ENCODE measurements at regions not wholly inside any gene's neighbourhood (a gene's known extent, or its start where the extent isn't known, plus 50 kb on each side); places are given as distances from the start of the nearest gene placed in this dataset.

DNA sequence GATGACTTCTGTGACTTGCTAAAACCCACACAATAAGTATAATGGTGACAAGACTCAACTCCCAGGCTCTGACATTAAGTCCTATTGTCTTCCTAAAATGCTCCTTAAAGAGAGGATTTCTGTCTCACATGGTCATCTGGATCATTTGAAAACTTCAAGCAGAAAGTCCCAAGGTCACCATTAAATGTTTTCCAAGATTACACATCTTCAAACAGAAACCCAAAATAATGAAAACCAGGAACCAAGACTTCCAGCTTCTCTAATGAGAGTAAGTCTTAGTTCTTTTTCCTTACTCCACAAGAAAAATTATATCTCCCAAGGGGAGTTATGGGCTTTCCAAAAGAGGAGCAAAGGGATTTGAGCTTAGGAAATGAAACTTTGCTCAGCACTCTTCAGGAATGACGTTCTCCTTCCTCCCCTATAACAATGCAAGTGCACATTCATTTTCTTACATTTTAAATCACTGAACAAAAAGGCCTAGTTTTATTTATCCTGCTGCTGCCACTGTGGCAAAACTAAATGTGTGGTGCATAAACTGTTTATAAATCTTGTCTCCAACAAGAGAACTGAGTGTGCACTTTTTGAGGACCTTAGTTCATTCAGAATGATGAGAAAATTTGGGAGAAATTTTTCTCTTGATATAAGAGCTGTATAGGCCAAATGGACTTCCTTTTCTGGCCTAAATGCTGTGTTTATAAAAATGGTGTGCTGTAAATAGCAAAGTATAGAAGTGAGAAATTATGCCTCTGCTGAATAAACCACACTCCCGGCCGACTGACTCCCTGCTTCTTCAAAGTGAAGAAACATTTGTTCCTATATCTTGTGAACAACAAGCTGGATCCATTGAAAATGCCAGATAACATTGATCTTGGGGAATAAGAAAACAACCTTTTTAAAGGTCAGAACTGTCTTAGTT, 148.4 kb upstream of the PLEKHG7 start:
- no peak for DNase-seq (ENCODE audit: low read depth)

DNA sequence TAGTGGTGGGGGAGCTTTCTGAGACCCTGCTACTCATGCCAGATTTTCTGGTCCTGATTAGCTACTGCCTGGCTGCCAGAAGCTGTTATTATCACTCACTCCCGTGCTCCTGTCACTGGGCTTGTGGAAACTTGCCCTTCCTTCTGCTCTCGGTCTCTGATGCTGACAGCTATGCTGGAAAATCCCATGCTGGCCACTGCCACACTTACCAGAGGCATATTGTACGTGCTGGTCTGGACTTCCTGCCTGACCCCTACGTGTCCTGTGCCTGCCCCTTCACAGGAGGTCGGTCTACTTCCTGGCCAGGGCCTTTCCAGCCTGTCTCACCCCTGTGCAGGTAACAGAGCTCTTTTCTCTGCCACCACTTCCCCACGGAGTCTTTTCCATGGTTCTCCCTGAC, 149.4 kb upstream of the PLEKHG7 start:
- no peak for DNase-seq (ENCODE audit: low read depth)

DNA sequence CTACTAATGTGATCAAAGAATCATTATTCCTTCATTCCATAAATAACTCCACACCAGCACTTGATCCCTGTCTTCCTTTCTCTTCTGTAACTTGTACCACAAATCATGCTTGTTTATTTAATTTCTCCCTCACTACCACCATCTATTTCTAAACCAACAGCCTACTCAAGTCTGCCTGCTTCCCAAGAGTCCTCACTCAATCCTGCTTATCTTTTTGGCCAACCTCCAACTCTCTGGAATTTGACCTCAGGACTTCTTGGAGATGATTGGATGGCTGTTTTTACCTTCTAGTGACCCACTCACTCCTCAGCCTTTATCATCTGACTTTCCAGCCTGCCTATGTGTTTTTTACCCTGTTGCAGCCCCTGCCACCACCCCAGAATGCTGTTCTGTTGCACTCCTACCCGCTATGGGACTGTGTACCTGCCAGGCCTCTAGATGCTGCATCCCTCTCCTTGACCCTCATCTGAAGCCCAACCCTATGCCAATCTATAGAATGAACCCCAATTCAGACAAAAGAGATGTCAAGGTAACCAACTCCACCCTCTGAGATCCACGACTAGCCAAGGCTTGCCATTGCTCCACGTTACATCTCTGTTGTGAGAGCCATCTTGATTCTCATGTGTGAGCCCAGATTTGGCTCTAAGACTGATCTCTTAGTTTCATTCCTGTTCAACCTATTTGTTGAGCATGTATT, 150.2 kb upstream of the PLEKHG7 start:
- no peak for DNase-seq (ENCODE audit: low read depth)

DNA sequence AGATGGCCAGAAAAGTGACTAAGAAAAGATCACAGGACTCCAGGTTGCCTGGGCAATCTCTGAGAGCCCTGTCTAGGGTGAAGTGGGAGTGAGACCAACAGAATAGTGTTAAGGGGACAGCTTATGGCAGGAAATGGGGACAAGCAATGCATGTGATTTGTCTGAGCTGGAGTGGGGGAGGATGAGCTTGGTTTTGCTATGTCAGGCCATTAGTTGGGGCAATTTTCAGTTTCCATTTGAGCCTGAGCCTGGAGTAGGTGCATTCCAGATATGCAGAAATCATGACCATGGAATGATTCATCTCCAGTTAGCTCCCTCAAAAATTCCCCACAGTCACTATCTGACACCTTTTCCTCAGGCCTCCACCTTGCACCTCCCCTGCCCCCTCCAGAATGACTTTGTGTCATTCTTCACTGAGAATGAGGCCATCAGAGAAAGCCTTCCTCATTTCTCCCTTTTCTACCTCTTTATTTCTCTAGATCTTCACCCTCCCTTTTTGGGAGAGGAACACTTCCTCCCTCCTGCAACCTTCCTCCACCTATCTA, 150.9 kb upstream of the PLEKHG7 start:
- DNase-seq (ENCODE audit: low read depth), result no peak

DNA sequence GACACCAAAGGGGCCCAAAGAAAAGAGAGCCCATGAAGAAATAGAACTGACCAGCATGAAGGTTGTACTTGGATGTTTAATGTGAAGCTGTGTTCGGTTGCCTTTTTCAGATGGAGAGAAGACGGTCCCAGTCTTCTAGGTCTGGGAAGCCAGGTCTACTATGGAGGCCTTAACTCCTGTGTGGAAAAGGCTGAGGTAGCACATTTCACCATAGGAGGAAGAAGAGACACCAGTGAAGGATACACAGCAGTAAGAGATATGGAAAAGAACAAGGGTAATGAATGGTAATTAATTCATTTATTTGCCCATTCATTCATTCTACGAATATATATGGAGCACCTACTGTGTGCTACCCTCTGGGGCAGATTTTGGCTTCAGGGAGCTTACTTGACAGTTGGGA, 151.6 kb upstream of the PLEKHG7 start:
- DNase-seq (ENCODE audit: low read depth), result no peak

DNA sequence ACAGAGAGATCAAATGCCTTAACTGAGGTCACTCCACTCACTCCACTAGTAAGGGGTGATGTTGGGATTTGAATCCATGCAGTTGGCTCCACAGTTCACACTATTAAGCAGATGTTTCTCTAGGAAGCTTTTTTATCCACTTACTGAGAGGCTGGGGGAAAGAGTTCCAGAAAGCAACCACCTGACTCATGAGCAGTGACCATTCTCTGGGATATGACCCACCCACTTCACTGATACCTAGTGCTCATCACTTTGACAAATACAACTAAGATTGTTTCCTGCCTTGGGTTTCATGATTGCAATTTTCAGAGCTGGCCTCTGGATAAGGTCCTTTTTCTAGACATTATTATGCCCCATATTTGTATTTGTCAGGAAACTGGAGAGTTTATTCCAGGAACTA, 152.1 kb upstream of the PLEKHG7 start:
- DNase-seq (ENCODE audit: low read depth), result no peak

DNA sequence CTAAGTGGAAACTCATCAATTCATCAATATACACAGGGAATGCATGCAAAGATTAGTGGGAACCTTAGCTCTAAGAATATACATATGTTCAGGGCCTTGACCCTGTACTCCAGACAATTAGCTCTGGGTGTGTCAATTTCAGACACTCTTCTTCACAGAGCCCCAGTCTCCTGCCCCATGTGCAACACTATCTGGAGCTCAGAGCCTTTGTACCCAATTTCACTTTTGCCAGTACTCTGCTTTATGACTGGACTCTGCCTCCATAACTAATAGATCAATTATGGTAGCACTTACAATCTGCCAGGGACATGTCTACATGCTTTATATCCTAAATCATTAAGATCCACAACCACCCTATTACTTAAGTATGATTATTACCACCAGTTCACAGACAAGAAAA, 152.5 kb upstream of the PLEKHG7 start:
- DNase-seq (ENCODE audit: low read depth), result no peak

DNA sequence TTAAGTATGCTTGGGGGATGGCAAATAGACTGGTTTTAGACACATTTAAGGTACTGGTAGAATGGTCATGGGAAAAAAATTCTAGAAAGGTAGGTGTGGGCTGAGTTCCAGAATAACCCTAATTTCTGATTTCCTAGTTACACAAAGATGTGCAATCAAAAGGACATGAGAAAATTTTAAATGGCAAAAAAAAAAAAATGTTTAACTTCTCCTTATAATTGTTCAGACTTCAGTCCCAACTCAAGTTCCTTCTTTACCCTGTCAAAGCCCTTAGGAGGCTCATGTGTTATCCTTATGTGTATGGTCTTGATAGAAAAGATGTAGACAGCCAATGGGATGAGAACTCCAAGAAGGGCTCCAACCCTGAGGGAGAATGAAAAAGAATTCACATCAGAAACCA, 153.3 kb upstream of the PLEKHG7 start:
- DNase-seq (ENCODE audit: low read depth), result no peak

DNA sequence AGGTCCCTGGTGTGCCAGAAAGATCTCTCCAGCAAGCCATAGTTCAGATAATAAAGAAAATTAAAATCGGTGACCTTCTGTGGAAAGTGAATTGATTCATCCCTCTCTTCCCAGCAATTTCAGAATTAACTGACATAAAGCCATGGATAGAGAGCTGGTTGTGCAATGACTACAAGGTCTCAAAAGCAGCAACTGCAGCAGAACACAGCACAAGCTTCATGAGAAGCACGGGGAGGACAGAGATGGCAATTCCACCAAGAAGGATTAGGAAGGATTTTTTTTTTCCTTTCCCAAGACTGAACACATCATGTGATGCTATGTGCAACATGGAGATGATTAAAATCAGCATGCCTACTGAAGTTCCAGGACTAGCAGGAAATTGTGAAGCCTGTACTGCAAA, 154.9 kb upstream of the PLEKHG7 start:
- DNase-seq (ENCODE audit: low read depth), result no peak

DNA sequence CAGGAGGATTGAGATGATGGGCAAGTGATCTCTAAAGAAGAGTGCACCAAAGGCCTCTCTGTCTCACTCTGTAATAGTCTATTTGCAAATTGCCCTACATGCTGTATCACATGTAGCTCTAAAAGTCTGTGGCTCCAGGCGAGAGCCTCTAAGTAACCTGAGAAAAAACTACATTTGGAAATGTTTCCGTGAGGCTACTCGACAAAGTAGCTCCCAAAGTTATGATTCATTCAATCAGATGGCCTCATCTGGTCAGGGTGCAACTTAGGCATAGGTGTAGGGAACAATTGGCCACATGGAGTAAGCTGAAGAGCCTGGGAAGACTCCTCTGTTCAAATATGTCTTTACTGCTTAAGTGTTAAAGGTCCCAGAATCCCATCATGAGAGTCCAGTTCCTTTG, 155.4 kb upstream of the PLEKHG7 start:
- no peak for DNase-seq (ENCODE audit: low read depth)

DNA sequence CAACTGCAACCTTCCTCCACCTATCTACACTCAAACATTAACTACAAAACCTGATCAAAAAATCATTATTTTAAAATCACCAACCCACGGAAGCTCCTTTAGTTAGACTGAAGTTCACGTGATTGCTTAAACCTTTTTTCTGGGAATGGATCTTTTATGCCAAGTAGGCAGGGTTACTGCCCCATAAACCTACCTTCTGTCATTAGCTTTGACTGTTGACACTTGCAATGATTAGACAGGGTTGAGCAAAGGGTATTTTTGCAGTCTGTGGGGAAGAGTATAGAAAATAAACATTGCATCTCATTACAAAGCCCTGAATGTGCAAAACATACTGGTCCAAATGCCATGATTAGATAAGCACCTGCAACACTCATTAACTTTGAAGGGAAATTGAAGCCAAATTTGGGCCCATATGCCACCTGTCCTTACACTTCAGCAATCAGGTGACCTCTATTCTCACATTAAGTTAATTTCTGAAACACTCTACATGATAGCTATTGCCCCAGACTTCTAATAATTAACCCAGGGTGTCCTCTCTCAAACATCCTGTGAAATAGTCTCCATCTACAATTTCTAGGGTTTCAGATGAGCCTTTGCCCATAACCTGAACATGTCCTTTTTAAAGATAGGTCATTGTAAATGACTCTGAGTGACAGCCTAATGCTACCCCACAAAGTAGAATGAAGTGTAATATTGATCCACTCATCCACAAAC, 156.0 kb upstream of the PLEKHG7 start:
- DNase-seq (ENCODE audit: low read depth), result no peak

DNA sequence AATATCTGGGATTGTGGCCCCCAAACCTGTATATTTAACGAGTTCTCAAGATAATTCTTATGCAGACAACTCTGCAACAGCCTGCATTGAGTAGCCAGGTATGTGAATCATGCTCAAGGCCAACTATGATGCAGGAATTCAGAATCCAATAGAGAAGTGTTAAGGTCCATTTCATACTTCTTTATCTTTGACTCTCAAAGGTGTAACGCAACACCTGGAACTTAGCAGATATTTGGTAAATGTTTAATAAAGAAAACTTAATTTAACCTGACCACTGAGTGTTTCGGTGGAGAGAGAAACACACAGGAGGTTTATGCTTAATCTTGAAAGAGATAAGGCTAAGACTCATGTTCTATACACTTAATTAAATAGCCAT, 156.5 kb upstream of the PLEKHG7 start:
- DNase-seq (ENCODE audit: low read depth), result no peak

DNA sequence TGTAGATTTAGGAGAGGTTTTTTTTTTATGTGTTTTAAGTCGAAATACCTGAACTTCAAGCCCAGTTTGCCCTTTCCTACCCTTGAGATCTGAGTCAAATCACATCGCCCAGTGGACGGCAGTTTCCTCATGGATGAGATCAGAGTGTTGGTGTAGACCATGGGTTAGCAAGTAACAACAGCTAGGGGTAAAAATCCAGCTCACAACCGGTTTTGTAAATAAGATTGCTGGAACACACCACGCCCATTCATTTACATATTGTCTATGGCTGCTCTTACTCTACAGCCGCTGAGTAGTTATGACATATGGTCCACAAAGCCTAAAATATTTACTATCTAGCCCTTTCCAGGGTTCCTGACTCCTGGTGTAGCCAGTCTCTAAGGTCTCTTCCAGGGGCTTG, 158.5 kb upstream of the PLEKHG7 start:
- no peak for DNase-seq (ENCODE audit: low read depth)

DNA sequence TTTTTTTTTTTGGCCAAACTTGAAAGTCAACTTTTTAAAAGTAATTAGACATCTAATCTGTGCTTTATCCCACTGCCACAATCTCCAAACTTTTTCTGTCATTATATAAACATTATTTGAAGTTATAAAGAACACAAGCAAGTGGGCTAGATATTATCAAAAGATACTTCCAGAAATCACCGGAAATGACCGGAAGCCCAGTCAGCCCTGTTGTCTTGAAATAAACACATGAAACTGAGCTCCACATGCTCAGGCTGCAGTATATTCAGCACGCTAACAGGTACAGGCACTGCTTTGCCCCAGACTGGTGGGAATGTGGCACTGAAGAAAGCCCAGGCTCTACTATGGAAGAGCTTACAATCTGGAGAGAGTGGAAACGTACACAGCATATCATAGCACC, 158.9 kb upstream of the PLEKHG7 start:
- no peak for DNase-seq (ENCODE audit: low read depth)

DNA sequence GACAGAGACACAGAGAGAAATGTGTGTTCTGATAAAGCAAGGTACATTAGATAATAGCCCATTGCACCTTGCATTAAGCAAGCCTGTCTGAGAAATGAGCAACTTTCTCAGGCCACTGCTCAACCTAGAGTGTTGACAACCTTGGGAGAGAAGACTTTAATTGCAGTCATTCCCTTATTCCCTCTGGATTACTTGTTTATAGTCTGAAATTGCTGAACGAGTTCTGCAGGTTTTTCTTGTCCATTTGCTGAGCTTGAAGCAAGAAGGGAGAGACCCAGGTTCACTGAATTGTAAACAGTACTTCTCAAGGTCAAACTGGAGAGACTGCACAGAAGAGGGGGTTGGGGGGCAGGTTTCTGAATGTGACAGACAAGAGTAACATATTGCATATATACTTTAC, 159.4 kb upstream of the PLEKHG7 start:
- no peak for DNase-seq (ENCODE audit: low read depth)

DNA sequence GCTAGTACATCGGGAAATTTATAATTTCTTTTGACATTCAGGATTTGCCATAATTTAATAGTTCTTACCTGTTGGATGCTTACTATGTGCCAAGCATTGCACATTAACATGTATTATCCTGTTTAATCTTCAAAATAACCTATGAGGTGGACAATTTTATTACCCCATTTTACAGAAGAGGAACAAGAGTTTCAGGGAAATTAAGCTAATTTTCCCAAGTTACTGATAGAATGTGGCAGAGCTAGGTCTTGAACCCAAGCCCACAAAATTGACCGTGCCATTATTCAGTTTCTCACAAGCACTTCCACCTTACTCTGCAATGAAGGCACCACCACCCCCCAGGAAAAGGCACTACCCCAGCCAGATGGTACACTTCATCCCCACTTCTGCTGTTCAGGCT, 161.1 kb upstream of the PLEKHG7 start:
- DNase-seq (ENCODE audit: low read depth), result no peak

DNA sequence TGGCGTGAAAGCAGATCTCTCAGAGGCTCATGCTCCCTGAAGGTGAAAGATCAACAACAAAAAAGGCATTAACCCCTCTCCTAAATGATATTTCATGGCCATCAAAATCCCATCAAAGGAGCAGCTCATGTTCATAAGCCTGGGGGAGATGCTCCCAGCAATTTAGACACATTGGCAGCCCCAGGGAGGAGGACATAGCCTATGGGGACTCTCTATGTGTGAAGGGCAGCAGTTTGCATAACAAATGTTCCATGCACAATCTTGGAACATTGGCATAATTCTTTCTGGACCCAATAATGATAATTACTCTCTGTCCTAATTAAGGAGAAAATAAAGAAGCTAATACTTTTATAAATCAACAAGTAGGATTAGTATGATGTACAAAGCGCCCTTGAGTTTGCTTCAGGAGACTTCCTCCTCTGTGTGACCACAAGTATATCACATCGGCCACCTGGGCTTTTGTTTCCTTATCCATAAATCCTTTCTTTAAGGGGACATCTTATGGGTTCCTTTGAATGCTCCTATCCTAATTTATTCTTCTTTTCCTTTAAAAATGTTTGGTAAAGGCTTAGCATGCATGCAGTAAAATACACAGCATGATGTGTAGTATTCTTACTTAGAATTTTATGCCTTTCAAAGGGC, 161.9 kb upstream of the PLEKHG7 start:
- DNase-seq (ENCODE audit: low read depth), result no peak

DNA sequence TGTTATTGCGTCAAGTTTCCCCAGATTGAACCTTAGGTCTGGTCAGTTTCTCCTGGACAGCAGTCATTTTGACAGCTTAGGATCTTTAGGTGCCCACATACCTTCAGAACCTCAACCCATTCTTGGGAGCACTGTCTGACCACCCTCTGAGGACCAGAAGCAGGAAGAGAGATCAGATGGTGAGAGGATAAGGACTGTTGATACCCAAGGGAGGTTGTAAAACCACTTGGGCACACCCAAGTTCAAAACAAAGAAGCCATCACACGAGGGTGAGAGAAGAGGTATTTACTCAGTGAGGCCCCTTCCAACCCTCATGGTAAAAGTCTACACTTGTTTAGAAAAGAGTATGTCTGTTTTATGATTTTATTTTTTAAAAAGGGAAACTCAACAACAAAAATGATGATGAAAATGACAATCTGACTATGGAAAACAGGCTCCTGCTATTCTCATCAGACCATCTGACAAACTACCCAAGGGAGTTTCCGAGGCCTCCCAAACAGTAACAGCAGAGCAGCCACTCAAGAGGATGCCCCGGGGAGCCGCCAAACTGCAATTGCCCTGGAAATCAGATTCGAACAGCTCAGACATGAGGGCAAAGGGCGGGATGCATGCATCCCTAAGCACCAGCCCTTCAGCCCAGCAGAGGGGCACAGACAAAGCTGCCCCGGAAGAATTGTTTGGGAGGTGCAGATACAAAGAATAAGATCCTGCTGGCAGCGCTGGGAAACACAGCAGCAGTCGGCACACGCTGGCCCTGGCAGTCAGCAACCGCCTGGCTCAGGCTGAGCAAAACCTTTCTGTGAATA, 162.6 kb upstream of the PLEKHG7 start:
- DNase-seq (ENCODE audit: low read depth), result no peak

DNA sequence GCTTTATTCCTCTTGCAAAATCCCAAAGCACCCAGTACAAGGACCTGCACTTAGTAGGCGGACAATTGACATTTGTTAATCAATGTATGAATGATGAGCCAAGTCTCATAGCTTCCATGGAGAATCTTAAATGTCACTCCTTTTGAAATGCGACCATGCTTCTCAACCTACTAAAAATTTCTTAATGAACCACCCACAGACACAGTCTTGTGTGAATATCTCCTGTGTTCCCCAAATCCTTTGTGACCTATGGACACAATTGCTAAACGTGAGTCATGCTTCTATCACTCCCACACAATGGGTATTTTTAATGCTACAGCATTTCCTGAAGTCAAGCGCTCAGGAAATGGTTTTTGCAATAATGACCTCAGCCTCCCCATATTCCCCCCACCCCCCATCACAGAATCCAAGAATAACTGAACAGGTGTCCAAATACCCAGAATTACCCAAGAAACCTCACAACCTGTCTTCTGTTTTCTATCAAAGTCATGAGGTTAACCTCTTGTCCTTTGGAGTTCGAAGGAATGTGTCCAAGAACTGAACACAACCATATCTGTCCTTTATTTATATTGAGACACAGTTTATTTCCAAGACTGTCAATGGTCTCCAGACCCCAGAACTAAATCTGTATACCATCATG, 163.6 kb upstream of the PLEKHG7 start:
- DNase-seq (ENCODE audit: low read depth), result no peak

DNA sequence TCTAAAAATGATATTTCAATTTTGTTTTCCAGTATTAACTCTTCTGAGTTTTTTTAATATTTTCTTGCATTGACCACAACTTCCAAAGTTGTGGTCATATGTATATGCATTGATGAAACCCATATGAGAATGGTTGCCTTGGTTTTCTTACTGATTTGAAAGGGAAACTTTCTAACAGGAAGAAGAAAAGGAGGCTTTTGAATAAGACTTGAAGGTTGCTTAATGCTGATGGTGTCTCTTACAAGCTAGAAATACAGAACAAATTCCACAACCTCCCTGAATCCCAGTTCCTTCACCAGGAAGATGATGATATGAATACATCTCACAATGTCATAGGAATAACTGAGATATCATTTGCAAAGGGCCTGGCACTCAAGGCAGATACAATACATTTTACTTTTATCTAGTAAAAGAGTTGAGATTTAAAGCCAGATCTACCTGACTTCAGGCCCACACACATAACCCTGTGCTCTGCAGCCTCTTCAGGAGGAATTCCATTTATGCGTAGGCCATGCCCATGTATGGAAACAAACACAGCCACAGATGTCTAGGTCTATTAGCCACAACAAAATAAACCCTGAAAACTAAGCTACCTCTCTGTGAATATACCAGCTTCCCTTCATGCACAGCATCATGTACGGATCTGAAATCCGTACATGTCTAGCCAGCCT, 165.4 kb upstream of the PLEKHG7 start:
- no peak for DNase-seq (ENCODE audit: low read depth)
